ENCODE measurements at regions not wholly inside any gene's neighbourhood (a gene's known extent, or its start where the extent isn't known, plus 50 kb on each side); places are given as distances from the start of the nearest gene placed in this dataset.

DNA sequence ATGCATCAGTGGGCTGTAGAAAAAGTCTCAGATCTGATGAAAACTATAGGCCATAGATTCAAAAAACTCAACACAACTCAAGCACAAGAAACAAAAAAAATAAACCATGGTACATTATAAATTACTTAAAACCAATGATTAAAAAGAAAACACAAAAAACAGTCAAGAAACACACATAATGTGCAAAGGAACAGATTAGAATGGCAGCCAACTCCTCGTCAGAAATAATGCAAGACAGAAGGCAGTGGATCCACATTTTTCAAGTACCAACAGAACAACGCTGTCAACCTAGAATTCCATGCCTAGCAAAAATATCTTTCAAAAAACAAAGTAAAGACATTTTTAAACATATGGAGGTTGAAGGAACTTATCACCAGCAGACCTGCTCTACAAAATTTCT, 69.7 kb downstream of the PSMB1 start:
- Histone ChIP-seq H3K4me1 (peaks cover 0 to 13% (median 10%) of the 10 kb centered on the region in 9 donors), H3K4me3 (no peak overlapping the region), H3K27ac (no peak overlapping the region), H3K36me3 (no peaks in the 10 kb centered on the region), H3K27me3 (no peaks in the 10 kb centered on the region), H3K9me3 (peaks cover 0 to 9% (median 4%) of the 10 kb centered on the region in 11 donors)
- no peak for ATAC-seq
- TF ChIP-seq, protein P1, sequence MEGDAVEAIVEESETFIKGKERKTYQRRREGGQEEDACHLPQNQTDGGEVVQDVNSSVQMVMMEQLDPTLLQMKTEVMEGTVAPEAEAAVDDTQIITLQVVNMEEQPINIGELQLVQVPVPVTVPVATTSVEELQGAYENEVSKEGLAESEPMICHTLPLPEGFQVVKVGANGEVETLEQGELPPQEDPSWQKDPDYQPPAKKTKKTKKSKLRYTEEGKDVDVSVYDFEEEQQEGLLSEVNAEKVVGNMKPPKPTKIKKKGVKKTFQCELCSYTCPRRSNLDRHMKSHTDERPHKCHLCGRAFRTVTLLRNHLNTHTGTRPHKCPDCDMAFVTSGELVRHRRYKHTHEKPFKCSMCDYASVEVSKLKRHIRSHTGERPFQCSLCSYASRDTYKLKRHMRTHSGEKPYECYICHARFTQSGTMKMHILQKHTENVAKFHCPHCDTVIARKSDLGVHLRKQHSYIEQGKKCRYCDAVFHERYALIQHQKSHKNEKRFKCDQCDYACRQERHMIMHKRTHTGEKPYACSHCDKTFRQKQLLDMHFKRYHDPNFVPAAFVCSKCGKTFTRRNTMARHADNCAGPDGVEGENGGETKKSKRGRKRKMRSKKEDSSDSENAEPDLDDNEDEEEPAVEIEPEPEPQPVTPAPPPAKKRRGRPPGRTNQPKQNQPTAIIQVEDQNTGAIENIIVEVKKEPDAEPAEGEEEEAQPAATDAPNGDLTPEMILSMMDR (IDR thresholded peaks at IDR 0.05), result no peak
- WGBS, 2 donors, result 85 to 87% methylated on average over 2 of the region's 2 CpGs
- intact Hi-C loops (cut with DNase I), result no loop called here
- no peak for DNase-seq

DNA sequence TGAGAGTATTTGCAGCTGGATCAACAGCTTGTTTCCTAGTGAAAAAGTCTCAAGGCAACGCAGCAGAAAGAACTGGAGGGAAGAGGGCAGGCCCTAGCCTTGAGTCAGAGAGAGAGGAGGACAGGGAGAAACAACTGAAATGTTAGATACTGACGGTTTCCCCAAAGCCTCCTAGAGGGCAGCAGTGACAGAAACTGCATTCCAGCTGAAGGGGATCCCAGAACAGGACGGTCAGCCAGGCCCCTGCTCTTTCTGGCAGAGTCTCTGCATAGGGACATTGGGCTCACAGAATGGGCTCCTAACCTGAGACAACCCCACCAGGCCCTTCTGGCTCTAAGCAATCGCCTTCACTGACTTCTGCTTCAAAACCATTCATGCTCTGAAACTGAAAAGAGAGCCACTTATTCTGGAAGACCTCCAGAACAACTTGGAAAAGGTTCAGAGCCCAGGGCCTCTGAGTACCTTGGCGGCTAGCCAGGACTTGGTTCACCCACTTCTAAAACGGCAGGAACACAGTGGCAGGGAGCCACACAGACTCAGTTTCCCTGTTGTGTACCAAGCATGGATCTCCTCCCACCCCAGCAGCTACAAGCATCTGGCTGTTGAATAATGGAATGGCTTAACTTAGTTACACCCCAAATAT, 72.9 kb downstream of the PSMB1 start:
- Histone ChIP-seq H3K27me3 (no peaks in the 10 kb centered on the region), H3K4me3 (no peak overlapping the region), H3K27ac (peak overlapping the region in 3 of 10 donors; percentile 21 to 43 (median 22)), H3K4me1 (peaks cover 0 to 13% (median 10%) of the 10 kb centered on the region in 9 donors), H3K36me3 (no peaks in the 10 kb centered on the region), H3K9me3 (peaks cover 0 to 9% (median 4%) of the 10 kb centered on the region in 11 donors)
- TF ChIP-seq, protein P1 (IDR thresholded peaks at IDR 0.05), result peak in 5 of 9 donors; percentile 7 to 31 (median 20)
- DNase-seq (peak in 1 of 2 donors; percentile 32), ATAC-seq (peak in 7 of 8 donors; percentile 53 to 84 (median 68))
- intact Hi-C loops (cut with DNase I), result no loop called here
- WGBS, 2 donors, result 17 to 30% methylated on average over 6 of the region's 6 CpGs

GRCh38 chr6:170476360-170476759, 76.7 kb downstream of the PSMB1 start:
- Histone ChIP-seq H3K4me1 (peaks cover 0 to 13% (median 10%) of the 10 kb centered on the region in 9 donors), H3K9me3 (no peaks in the 10 kb centered on the region), H3K27me3 (peaks cover 0 to 30% (median 0%) of the 10 kb centered on the region in 7 donors), H3K36me3 (no peaks in the 10 kb centered on the region), H3K4me3 (no peak overlapping the region), H3K27ac (no peak overlapping the region)
- no peak for ATAC-seq
- WGBS, 2 donors, result 91% methylated on average over 6 of the region's 6 CpGs
- intact Hi-C loops (cut with DNase I), result no loop called here
- TF ChIP-seq, protein P1 (IDR thresholded peaks at IDR 0.05), result no peak
- no peak for DNase-seq

- H3K4me3 ChIP-seq, result no peak overlapping the region
These were observed 78.0 kb downstream of the PSMB1 start for GRCh38 chr6:170475118-170475517.

More at GRCh38 chr6:170475118-170475517, 78.0 kb downstream of the PSMB1 start:
- H3K27ac ChIP-seq, result no peak overlapping the region
- 85 to 87% methylated on average over 3 of the region's 3 CpGs for WGBS, 2 donors
- H3K27me3 ChIP-seq, result peaks cover 0 to 32% (median 0%) of the 10 kb centered on the region in 7 donors
- no peak for ATAC-seq
- intact Hi-C loops (cut with DNase I), result no loop called here
- TF ChIP-seq, protein P1 (IDR thresholded peaks at IDR 0.05), result no peak
- H3K9me3 ChIP-seq, result no peaks in the 10 kb centered on the region
- H3K4me1 ChIP-seq, result peaks cover 0 to 9% (median 7%) of the 10 kb centered on the region in 9 donors
- no peak for DNase-seq
- no peaks in the 10 kb centered on the region for H3K36me3 ChIP-seq

All from heart right ventricle (tissue), 16 donors.